ENCODE measurements at regions not wholly inside any gene's neighbourhood (a gene's known extent, or its start where the extent isn't known, plus 50 kb on each side); places are given as distances from the start of the nearest gene placed in this dataset.

GRCh38 chr6:8234321-8234720 lies 132.0 kb upstream of the EEF1E1 start:
- Histone ChIP-seq H3K4me3 (ENCODE audit: low read length) (no peak overlapping the region), H3K9me3 (ENCODE audit: control insufficient read depth, insufficient read depth, low read length) (no peaks in the 10 kb centered on the region), H3F3A (ENCODE audit: control insufficient read depth, insufficient read depth) (no peaks in the 10 kb centered on the region), H4K20me1 (ENCODE audit: control insufficient read depth, insufficient read depth, low read depth, low read length) (no peaks in the 10 kb centered on the region), H3K4me1 (ENCODE audit: control insufficient read depth, low read length) (no peaks in the 10 kb centered on the region), H3K9me2 (replicated peaks; ENCODE audit: control insufficient read depth, low read length) (no peaks in the 10 kb centered on the region), H3K36me3 (ENCODE audit: control insufficient read depth, low read length) (no peaks in the 10 kb centered on the region), H3K27ac (ENCODE audit: low read depth, low read length) (no peak overlapping the region), H3K79me2 (ENCODE audit: control insufficient read depth, low read length) (no peaks in the 10 kb centered on the region), H3K27me3 (ENCODE audit: control insufficient read depth, low read length) (no peaks in the 10 kb centered on the region), H3K4me2 (ENCODE audit: low read length) (no peak overlapping the region)
- TF ChIP-seq CTCF (IDR thresholded peaks at IDR 0.05; ENCODE audit: low read depth, low read length, poor library complexity, severe bottlenecking) (no peak), EZH2phosphoT487 (IDR thresholded peaks at IDR 0.05; ENCODE audit: borderline replicate concordance, low read length) (no peak)

GRCh38 chr6:8231956-8232355 lies 129.6 kb upstream of the EEF1E1 start:
- H3K9me3 ChIP-seq (ENCODE audit: control insufficient read depth, insufficient read depth, low read length) = no peaks in the 10 kb centered on the region
- no peaks in the 10 kb centered on the region for H3K9me2 ChIP-seq (replicated peaks; ENCODE audit: control insufficient read depth, low read length)
- H3K27ac ChIP-seq (ENCODE audit: low read depth, low read length) = no peak overlapping the region
- TF ChIP-seq CTCF (IDR thresholded peaks at IDR 0.05; ENCODE audit: low read depth, low read length, poor library complexity, severe bottlenecking) = no peak
- no peak for TF ChIP-seq EZH2phosphoT487 (IDR thresholded peaks at IDR 0.05; ENCODE audit: borderline replicate concordance, low read length)
- no peaks in the 10 kb centered on the region for H3K36me3 ChIP-seq (ENCODE audit: control insufficient read depth, low read length)
- H4K20me1 ChIP-seq (ENCODE audit: control insufficient read depth, insufficient read depth, low read depth, low read length) = no peaks in the 10 kb centered on the region
- H3K27me3 ChIP-seq (ENCODE audit: control insufficient read depth, low read length) = no peaks in the 10 kb centered on the region
- H3K79me2 ChIP-seq (ENCODE audit: control insufficient read depth, low read length) = no peaks in the 10 kb centered on the region
- no peaks in the 10 kb centered on the region for H3K4me1 ChIP-seq (ENCODE audit: control insufficient read depth, low read length)
- H3F3A ChIP-seq (ENCODE audit: control insufficient read depth, insufficient read depth) = no peaks in the 10 kb centered on the region
- no peak overlapping the region for H3K4me3 ChIP-seq (ENCODE audit: low read length)
- no peak overlapping the region for H3K4me2 ChIP-seq (ENCODE audit: low read length)

- Histone ChIP-seq H3K4me2 (ENCODE audit: low read length) (no peak overlapping the region), H3K9me2 (replicated peaks; ENCODE audit: control insufficient read depth, low read length) (no peaks in the 10 kb centered on the region), H3F3A (ENCODE audit: control insufficient read depth, insufficient read depth) (no peaks in the 10 kb centered on the region), H3K9me3 (ENCODE audit: control insufficient read depth, insufficient read depth, low read length) (no peaks in the 10 kb centered on the region), H3K36me3 (ENCODE audit: control insufficient read depth, low read length) (no peaks in the 10 kb centered on the region), H4K20me1 (ENCODE audit: control insufficient read depth, insufficient read depth, low read depth, low read length) (no peaks in the 10 kb centered on the region), H3K4me1 (ENCODE audit: control insufficient read depth, low read length) (no peaks in the 10 kb centered on the region), H3K79me2 (ENCODE audit: control insufficient read depth, low read length) (no peaks in the 10 kb centered on the region), H3K27ac (ENCODE audit: low read depth, low read length) (no peak overlapping the region), H3K4me3 (ENCODE audit: low read length) (no peak overlapping the region), H3K27me3 (ENCODE audit: control insufficient read depth, low read length) (no peaks in the 10 kb centered on the region)
- TF ChIP-seq EZH2phosphoT487 (IDR thresholded peaks at IDR 0.05; ENCODE audit: borderline replicate concordance, low read length) (no peak), CTCF (IDR thresholded peaks at IDR 0.05; ENCODE audit: low read depth, low read length, poor library complexity, severe bottlenecking) (no peak)
Observed at GRCh38 chr6:8229915-8230756, 127.8 kb upstream of the EEF1E1 start.

All from DOHH2 (cell line).